TTC549 (cell line): ENCODE measurements at regions not wholly inside any gene's neighbourhood (a gene's known extent, or its start where the extent isn't known, plus 50 kb on each side); places are given as distances from the start of the nearest gene placed in this dataset.
"Not testable (repeated sequence)": the region's sequence is repeated elsewhere in the genome, so short reads cannot be mapped to it uniquely, and the experiment has no call there.

Experiments
- FAIRE-seq: peaks from 2 replicates; lab custom pipeline; 2012; peaks lifted over from hg19 to GRCh38; lab: Jason Lieb, UNC

GRCh38 chr4:156391325-156391653, 437.6 kb upstream of the CTSO start:
- no peak for FAIRE-seq

- no peak for FAIRE-seq
Observed at GRCh38 chr4:156390599-156391324, 437.1 kb upstream of the CTSO start.

GRCh38 chr4:156388826-156389225, 435.2 kb upstream of the CTSO start:
- FAIRE-seq: no peak

- FAIRE-seq: peak; percentile 57
Observed at GRCh38 chr4:156378033-156378665, 424.5 kb upstream of the CTSO start.

- peak; percentile 38 for FAIRE-seq
Observed at GRCh38 chr4:156377036-156377710, 423.5 kb upstream of the CTSO start.

GRCh38 chr4:156374894-156375293, 421.2 kb upstream of the CTSO start:
- no peak for FAIRE-seq

GRCh38 chr4:156374069-156374468, 420.4 kb upstream of the CTSO start:
- FAIRE-seq: peak; percentile 7

- FAIRE-seq: not testable (repeated sequence)
Observed at GRCh38 chr4:156367502-156367901, 413.8 kb upstream of the CTSO start.

GRCh38 chr4:156362581-156362980, 408.9 kb upstream of the CTSO start:
- FAIRE-seq: no peak

GRCh38 chr4:156347412-156348075, 393.9 kb upstream of the CTSO start:
- no peak for FAIRE-seq

- FAIRE-seq: no peak
Observed at GRCh38 chr4:156346959-156347385, 393.3 kb upstream of the CTSO start.

- FAIRE-seq: no peak
Observed at GRCh38 chr4:156344397-156344796, 390.7 kb upstream of the CTSO start.

GRCh38 chr4:156336511-156336910, 382.8 kb upstream of the CTSO start:
- no peak for FAIRE-seq

GRCh38 chr4:156335721-156336120, 382.1 kb upstream of the CTSO start:
- no peak for FAIRE-seq

GRCh38 chr4:156330436-156331031, 376.9 kb upstream of the CTSO start:
- FAIRE-seq: no peak

- FAIRE-seq: no peak
Observed at GRCh38 chr4:156329779-156330178, 376.1 kb upstream of the CTSO start.

GRCh38 chr4:156328882-156329281, 375.2 kb upstream of the CTSO start:
- peak; percentile 37 for FAIRE-seq

GRCh38 chr4:156326246-156326645, 372.6 kb upstream of the CTSO start:
- no peak for FAIRE-seq

- no peak for FAIRE-seq
Observed at GRCh38 chr4:156322592-156322991, 368.9 kb upstream of the CTSO start.

- no peak for FAIRE-seq
Observed at GRCh38 chr4:156321203-156321602, 367.5 kb upstream of the CTSO start.

- peak; percentile 26 for FAIRE-seq
Observed at GRCh38 chr4:156313497-156313896, 359.8 kb upstream of the CTSO start.

- no peak for FAIRE-seq
Observed at GRCh38 chr4:156312261-156312847, 358.7 kb upstream of the CTSO start.
